Renal pelvis (tissue), 1 donor: ENCODE measurements at regions not wholly inside any gene's neighbourhood (a gene's known extent, or its start where the extent isn't known, plus 50 kb on each side); places are given as distances from the start of the nearest gene placed in this dataset.

ENCODE experiments used
- DNase-seq: peaks from one replicate; pipeline ENCODE4 v3.0.0-alpha.2; 2013

DNA sequence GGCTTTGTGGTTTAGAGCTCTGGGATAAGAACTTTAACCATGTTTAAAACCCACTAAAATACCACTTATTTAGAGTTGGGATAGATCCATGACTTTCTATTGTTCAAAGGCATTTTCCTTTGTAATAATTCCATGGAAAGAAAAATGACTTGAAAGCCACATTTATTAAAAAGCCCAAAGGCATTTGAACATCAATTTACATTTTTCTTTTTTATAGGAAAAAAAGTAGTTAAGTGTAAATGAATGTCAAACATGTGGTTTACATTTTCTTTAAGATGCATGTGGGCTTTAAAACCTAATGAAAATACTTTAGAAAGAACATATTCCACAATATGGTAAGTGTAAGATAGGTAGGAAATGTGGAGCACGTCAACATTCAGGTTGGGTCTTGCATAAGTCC lies 443.2 kb downstream of the TOX3 start:
- no peak for DNase-seq

DNA sequence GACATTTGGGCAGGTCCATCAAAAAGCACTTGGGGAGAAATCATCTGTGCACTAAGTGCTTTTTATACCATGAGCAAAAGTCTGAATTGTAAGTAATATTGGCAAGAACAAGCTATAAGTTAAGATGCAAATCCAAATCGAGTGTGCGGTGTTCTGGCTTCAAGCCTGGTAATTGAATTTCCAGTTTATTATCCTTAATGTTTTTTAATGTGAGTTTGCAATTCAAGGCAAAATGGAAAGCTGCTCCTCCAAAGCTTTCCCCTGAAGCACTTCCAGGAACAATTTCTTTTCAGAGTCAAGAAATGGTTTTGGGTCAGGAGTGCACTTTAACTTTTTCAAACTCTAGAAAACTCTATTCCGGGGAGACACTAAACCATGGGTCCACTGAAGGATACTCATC lies 445.7 kb downstream of the TOX3 start:
- no peak for DNase-seq

DNA sequence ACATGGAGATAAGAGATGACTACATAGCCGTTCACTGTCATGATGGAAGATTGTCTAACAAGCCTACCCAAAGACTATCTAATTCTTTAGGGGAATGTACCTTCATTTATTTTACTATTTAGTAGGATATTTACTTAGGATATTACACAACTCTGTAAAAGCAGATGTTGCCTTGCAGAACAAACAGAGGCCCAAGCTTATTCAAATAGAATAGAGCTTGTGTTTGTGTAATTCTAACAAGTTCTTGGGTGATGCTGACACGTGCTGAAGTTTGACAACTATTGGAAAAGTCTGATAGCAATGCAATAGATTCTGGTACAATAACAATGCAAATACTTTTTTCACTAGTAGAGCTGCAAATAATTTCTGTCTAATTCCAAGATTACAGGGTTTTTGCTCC lies 447.6 kb downstream of the TOX3 start:
- DNase-seq, result no peak

DNA sequence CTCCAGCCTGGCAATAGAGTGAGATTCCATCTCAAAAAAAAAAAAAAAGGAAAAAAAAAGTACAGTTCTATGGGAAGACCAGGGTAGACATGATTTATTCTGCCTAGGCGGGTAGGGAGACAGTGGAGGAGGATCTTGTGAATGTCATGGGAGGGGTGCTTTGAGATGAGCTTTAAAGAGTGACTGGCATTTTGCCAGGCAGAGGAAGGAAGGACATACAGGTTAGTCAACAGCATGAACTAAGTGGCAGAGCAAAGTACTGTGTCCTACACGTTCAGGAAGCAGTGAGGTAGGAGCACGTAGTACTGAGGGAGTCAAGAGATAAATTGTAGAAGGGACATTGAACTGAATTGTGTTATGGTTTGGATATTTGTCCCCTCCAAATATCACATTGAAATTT lies 451.5 kb downstream of the TOX3 start:
- peak; percentile 42 for DNase-seq

DNA sequence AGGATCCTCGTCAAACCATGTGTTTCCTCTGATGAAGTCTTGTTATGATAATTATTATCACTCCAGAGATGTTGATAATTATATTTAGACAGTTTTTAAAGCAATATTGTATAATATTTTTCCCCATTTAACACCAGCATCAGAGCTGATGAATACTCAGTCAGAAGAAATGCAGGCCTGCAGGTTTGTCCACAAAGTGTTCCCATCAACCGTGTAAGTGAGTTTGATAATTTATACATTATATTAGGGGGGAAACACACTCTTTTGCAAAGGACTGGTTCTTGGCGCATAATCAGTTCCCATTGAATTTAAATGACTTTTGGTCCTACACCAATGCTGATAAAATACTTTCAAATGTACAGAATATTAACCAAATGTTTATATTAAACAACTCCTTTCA lies 454.8 kb downstream of the TOX3 start:
- peak; percentile 36 for DNase-seq

DNA sequence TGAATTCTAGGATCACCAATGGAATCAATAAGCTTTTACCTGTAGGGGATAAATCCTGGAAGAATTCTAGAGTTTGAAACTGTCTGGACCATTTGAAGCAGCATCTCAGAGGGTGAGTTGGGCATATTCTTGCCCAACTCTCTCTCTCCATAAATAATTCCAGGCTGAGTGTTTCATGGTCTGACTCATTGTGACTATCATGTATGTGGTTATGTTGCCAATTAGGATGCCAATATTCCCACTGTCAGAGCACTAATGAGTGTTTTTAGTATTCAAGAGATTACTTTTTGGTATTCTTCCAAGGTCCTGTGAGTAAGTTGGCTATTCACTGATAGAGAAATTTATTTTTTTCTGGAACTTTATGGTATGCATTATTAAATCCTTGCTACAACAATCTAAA lies 456.9 kb downstream of the TOX3 start:
- DNase-seq, result no peak

DNA sequence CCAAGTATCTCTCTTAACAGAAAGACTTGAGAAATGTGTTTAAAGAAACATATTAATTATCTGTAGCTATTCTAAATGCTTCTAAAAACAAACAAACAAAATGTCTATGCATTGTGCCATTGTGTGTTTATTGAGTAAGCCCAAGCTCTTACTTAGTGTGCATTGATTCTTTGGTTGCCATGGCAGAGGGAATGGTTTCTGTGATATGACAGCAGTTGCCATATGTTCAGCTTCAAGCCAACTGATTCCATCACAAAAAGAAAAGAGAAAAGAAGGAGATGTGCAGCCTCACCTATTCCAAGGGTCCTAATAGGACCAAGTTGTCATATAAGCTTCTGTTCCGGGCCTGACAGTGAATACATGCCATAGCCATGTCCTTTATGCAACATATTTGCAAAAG lies 457.5 kb downstream of the TOX3 start:
- no peak for DNase-seq

DNA sequence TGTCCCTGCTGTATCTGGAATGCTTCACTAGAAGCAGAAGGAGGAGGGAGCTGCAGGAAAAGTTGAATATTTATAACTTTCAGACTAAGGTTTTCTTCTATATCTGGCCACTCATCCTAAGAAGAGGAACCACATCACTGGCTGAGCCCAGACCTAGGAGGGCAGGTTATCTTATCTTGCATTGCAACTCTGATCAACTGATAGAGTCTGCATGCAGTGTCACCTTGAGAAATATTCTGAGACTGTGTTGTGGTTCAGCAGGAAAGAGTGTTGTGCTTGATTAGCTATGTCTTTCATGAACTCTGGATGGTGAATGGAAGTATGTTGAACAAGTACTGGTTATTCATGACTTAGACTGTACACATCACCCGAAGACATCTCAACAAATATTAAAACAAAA lies 460.0 kb downstream of the TOX3 start:
- no peak for DNase-seq

DNA sequence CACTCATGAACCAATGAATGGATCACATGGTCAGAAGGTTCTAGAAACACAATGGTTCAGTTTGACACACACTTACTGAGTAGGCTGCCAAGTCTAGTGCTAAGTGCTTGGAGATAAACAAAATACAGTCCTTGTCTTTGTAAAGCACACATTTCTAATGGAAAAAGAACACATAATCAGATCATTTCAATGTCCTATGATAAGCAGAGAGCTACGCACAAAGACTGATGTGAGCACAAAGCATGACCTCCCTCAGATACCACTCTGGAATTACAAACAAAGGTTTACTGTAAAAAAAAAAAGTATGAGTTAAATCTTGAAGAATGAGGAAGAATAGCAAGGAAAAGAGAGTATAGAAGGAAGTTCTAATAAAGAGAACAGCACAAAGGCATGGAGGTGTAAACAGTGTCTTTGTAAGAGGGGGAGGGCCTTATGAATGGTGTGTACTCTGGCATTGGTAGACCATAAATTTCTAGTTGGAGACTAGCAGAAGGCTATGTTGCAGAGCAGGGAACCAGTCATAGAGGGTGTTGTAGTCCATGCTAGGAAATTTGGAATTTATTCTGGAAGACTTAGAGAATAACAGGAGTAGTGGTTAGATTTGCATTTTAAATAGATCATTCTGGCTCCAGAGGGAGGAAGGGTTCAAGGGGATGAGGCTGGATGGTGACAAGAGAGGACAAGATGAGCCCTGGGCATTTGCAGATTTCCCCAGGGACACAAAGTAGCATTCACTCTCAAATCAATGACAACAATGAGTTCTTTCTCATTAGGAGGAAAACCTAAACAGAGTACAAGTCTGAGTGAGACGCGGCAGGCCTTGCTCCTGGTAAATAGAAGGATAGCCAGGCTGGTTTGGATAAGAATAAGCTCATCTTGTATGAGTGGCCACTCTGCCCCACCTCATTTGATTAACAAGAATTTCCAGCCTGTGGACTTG lies 468.0 kb downstream of the TOX3 start:
- DNase-seq, result no peak

DNA sequence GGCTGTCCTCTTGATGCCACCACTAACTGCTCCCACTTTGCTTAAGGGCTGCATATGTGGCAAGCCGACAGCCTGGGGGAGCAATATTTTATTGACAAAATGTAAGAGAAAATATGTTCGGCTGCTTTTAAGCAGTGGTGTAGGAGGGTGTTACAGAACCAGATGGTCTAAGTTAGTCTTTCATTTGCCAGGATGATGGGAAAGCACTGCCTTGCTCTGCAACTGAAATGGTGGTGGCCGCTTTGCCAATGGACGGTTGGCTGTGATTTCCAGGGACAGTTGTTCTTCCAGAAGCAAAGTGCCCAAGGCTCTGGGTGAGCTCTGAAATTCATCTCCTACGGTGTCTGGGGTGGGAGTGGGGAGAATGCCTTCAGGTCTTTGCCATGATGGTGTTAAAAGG lies 469.3 kb downstream of the TOX3 start:
- no peak for DNase-seq

DNA sequence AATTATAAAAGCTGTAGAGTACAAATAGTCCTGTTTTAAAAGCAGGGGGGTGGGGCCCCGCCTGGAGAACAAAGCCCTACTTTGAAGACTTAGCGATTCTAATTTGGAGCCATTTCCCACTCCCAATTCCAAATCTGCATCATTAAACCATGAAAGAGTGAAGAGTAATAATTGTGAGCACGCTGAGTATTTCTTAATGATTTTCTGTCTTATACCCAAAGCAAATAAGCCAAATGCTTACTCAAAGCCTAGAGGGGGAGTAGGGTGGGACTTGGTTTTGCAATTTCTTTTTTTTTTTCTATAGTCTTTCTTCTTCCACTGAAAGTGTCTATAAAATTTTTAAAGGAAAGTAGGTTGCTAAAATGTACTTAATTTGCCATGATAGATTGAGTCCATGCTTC lies 470.1 kb downstream of the TOX3 start:
- no peak for DNase-seq

DNA sequence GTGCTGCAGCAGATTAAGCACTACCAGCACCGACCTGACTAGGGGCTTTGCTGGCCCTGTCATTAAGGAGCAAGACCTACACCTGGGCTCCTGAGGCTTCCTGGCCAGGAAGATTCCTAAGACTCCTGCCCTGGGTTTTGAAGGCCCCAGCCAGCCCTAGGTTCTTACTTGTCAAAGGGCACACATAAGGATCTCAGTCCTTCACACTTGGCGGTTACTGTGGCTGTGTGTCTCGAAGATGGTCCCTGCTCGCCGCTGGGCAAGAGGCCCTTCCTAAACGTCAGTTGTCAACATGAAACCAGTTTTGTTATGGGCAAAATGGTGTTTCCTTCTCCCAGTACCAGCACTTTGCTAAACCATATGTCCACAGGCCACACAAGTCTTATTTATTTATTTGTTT lies 470.6 kb downstream of the TOX3 start:
- DNase-seq, result no peak

DNA sequence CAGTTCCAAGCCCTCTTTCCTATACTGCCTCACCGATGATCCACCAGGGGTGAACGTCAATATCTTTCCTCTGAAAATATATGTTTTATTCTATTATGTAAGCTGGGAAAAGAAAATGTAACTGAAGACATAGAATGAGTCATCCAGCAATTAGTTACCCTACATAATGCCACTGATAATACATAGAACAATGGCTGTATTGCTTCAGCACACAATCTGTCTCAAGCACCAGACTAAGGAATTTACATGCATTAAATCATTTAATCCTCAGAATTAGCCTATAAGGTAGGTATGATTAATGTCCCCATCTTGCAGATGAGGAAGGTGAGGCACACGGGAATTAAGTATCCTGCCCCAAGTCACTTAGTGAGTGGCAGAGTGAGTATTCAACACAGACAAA lies 472.8 kb downstream of the TOX3 start:
- no peak for DNase-seq

DNA sequence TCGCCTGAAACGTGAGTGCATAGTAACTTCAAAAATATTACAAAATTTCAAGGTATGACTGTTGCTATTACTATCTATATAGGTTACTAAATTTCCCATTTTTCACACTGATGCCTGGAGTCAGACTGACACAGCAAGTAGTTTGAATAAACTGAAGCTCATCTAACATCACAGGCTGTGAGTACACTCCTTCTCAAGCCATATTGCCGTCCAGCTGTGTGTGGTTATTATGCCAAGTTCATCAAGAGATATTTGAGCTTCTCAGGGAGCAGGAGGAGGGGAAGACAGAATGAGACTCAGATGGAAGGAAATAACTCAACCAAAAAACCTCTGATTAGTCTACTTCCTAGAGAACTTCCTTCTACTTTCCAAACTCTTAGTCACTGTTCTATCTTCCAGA lies 473.9 kb downstream of the TOX3 start:
- no peak for DNase-seq

DNA sequence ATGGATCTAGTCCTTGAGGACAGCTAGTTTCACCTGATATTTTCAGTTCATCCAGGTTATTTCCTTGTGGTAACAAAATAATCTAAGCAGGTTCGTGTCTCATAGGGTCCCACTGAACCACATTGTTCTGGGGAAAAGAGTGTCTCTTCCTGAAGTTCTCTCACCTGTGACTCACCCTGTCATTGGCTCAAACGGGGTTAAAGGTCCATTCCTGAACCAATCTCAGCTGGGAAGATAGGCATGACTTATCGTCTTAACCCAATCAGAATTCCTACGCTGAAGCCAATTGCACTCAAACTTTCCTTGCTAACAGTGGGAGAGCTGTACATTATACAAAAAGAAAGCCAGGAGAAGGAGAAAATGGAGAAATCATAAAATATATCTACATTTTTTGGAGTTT lies 475.8 kb downstream of the TOX3 start:
- no peak for DNase-seq

DNA sequence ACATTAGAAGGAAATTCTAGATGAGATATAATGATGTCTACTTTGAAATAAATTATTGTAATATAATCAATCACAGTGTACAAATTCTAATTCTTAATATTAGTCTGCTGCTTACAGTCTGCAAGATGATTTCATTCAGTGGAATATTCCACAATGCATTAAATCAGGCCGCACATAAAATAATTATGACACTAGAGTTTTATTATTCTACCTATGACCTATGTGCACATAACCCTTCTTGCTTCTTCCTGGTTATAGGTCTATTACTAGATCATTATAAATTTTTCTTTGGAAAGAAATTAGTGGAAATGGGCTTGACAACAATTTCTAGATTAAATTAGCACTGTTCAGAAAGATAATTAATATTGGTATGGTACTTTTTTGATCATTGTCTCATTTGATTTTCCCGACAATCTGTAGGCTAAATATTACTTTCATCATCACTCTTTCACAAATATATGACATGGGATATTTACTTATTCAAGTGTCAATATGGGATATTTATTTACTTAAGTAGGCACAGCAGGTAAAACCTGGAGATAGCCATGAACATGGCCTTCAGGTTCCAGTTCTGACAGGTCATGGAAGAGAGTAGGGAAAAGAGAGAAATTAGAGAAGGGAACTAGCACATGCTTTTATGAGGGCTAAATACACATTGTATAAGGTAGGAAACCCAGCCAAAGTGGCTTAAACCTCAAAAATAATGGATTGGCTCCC lies 476.4 kb downstream of the TOX3 start:
- DNase-seq, result no peak

DNA sequence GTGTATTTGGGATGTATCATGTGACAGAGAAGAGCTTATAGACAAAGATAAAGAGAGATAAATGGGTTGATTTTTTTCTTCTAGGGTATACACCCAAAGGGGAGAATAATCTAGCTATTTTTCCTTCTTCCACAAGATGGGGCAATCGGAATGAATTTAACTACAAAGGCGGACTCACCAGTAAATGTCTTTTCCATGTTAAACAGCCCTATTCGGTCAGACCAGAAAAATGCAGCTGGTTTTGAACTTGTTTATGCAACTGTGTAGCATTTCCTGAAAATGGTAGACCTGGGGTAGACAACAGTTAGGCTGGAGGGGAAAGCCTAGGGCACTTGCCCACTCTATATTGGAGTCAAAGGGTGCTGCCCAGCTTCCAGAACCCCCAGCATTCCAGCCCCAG lies 477.1 kb downstream of the TOX3 start:
- peak; percentile 67 for DNase-seq

DNA sequence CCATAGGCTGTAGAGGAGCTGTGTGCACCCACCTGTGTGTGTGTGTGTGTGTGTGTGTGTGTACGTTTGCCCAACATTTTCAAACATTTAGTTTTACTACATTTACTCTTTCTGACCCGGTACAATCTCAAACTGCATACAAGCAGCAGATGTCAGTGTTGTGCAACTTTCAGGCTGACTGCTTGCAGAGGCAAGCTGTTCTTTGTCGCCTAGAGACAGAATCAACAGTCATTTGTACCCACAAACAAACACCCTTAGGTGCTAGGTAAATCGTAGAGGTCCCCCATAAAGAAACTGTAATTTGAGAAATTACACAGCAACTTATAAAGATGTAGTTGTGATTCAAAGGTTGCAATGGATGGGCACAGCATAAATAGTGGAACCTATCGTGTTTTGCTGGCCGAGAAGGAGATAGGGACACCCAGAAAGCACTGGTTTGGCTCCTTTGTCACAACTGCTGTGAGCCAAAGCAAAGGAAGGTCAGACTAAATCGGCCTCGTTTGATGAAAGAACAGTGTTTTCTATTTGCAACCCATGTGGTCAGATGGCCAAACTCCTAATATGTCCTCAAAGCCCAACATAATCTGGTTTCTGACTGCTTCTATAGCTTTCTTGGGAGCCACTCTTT lies 478.4 kb downstream of the TOX3 start:
- DNase-seq, result peak; percentile 49

DNA sequence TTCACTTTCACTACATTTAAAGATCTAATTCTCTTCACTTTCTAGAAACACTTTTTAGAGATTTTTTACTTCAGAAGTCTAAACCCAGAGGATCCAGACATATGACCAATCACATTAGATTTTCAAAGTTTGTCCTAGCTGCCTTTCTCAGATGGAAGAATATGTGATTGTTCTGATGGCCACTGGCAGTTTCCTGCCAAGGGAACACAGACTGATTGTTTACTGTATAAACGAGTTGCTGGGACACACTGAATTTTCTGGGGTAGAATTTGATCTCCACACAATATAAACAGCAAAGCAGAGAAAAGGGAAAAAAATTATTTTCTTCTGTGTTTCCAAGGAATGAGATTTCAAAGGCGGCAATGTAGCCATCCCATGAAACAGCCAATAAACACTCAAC lies 480.0 kb downstream of the TOX3 start:
- no peak for DNase-seq

DNA sequence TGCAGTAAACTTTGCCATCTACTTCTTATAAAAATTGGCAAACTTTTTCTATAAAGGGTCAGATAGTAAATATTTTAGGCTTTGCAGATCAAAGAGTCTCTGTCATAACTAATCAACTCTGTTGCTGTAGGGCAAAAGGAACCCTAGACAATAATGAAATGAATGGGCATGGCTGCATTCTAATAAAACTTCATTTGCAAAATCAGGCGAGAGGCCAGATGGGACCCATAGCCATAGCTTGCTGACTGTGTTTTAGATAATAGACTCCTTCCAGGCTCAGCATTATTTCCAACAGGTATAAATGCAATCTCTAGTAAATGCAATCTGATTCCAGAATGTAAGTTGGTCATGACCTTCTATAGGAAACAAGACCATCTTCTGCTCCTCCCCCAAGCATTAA lies 490.7 kb downstream of the TOX3 start:
- DNase-seq, result no peak

DNA sequence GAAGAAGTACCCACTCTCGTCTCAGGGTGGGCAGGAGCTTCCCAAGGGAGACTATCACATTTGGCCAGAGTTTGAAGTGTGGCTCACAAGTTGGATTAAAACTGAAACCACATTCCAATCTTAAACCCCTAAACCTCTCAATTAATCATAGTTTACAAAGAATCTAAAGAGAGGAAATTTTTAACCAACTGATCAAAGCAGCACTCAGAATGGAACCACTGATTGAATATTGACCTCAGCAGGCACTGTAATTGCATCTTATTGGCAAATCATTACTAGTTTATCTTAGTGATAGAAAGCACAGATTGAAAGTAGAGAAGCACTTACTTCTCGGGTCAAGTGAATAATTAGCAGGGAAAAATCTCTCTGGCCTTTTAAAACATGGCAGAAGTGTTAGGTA lies 491.6 kb downstream of the TOX3 start:
- no peak for DNase-seq

DNA sequence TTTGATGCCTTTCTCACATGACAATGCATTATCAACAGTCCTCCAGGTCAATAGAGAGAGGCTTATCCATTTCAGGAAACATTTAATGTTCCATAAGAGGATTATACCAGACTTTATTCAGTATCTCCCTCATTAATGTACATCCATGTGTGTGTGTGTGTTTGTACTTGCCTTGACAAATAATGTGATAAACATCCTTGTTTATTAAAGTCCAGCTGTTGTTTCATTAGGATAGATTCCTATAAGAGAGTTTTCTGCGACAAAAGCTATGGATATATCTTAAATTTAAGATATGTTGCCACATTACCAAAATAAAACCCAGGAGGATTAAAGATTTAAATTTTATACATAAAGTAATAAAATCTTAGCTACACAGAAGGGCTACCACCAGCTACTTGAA lies 492.6 kb downstream of the TOX3 start:
- no peak for DNase-seq

DNA sequence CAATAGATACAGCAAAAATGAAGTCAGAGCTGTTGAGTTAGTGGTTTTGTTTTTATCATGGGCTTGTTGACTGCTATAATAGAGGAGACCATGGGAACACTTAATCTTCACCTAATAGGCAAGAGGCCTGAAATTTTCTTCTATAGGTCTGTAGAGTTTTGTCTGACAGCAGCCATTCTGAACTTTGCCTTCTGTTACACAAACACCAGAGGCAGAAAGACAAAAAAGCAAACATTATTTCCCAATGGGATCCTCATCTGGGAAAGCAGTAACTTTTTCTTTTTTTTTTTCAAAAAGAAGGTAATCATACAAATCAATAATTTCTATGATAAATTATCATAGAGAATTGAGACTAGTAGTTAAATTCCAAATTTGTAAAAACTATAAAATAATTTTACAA lies 494.1 kb downstream of the TOX3 start:
- DNase-seq, result no peak
